Thoracic aorta (tissue), 2 donors: ENCODE measurements at regions not wholly inside any gene's neighbourhood (a gene's known extent, or its start where the extent isn't known, plus 50 kb on each side); places are given as distances from the start of the nearest gene placed in this dataset.

Experiments
- ATAC-seq: fragments of 150-250 bp; one replicate; pipeline ENCODE4 v1.8.0; 2017; ENCODE audit warnings: low read depth; ENCODE audit not compliant: insufficient number of reproducible peaks, low FRiP score
- DNase-seq: peaks from one replicate; pipeline ENCODE4 v3.0.0-alpha.2; 2020; ENCODE audit warnings: low spot score
- H3K27ac ChIP-seq, 2 donors: fragments of 200-600 bp; sonication (generic); 1 replicate in 1 of 2; 2 replicates in 1 of 2; pipeline ENCODE4 v1.5.1; 2016; ENCODE audit warnings: mild to moderate bottlenecking in 2 of 2, moderate library complexity in 2 of 2
- H3K27me3 ChIP-seq: fragments of 200-600 bp; sonication (generic); replicated peaks from 2 replicates; pipeline ENCODE4 v1.6.0; 2016; ENCODE audit warnings: mild to moderate bottlenecking; ENCODE audit not compliant: insufficient read depth
- H3K36me3 ChIP-seq: fragments of 200-600 bp; sonication (generic); one replicate; pipeline ENCODE4 v1.5.1; 2016
- H3K4me1 ChIP-seq, 2 donors: fragments of 200-600 bp; sonication (generic); 1 replicate in 1 of 2; 2 replicates in 1 of 2; pipeline versions ENCODE4 v1.5.1 to v1.6.0; 2016; ENCODE audit warnings: low read depth in 2 of 2, mild to moderate bottlenecking in 1 of 2; ENCODE audit not compliant: control insufficient read depth in 1 of 2
- H3K4me3 ChIP-seq: fragments of 200-600 bp; sonication (generic); 2 replicates; pipeline ENCODE4 v1.5.1; 2016; ENCODE audit warnings: mild to moderate bottlenecking
- H3K9me3 ChIP-seq: fragments of 200-600 bp; sonication (generic); 2 replicates; pipeline ENCODE4 v1.5.1; 2016
- CTCF ChIP-seq: fragments of 200-600 bp; sonication (generic); IDR thresholded peaks from one replicate; pipeline ENCODE4 v1.5.1; 2019; ENCODE audit warnings: antibody characterized with exemption

- Histone ChIP-seq H3K4me1 (no peaks in the 10 kb centered on the region), H3K27me3 (no peaks in the 10 kb centered on the region), H3K9me3 (no peaks in the 10 kb centered on the region), H3K4me3 (no peak overlapping the region), H3K27ac (no peak overlapping the region), H3K36me3 (no peaks in the 10 kb centered on the region)
- no peak for DNase-seq
- ATAC-seq = no peak
- TF ChIP-seq CTCF = no peak
These were observed 354.5 kb upstream of the SLC35B3 start for GRCh38 chr6:8789878-8790277.

GRCh38 chr6:8785223-8785622 is 349.9 kb upstream of the SLC35B3 start:
- Histone ChIP-seq H3K4me3 (no peak overlapping the region), H3K4me1 (no peaks in the 10 kb centered on the region), H3K9me3 (no peaks in the 10 kb centered on the region), H3K36me3 (no peaks in the 10 kb centered on the region), H3K27ac (no peak overlapping the region), H3K27me3 (no peaks in the 10 kb centered on the region)
- TF ChIP-seq CTCF = no peak
- DNase-seq (no peak), ATAC-seq (no peak)

- no peak for ATAC-seq
- Histone ChIP-seq H3K27ac (no peak overlapping the region), H3K4me1 (no peaks in the 10 kb centered on the region), H3K36me3 (no peaks in the 10 kb centered on the region), H3K9me3 (no peaks in the 10 kb centered on the region), H3K27me3 (no peaks in the 10 kb centered on the region), H3K4me3 (no peak overlapping the region)
- no peak for TF ChIP-seq CTCF
- no peak for DNase-seq
These were observed 347.8 kb upstream of the SLC35B3 start for GRCh38 chr6:8783191-8783590.

GRCh38 chr6:8780653-8781052 is 345.3 kb upstream of the SLC35B3 start:
- ATAC-seq = no peak
- DNase-seq = no peak
- TF ChIP-seq CTCF = no peak
- Histone ChIP-seq H3K27ac (no peak overlapping the region), H3K9me3 (no peaks in the 10 kb centered on the region), H3K27me3 (no peaks in the 10 kb centered on the region), H3K4me1 (no peaks in the 10 kb centered on the region), H3K4me3 (no peak overlapping the region), H3K36me3 (no peaks in the 10 kb centered on the region)

- H3K4me1 ChIP-seq = no peaks in the 10 kb centered on the region
- ATAC-seq = no peak
- no peaks in the 10 kb centered on the region for H3K36me3 ChIP-seq
- H3K9me3 ChIP-seq = no peaks in the 10 kb centered on the region
- TF ChIP-seq CTCF = no peak
- no peaks in the 10 kb centered on the region for H3K27me3 ChIP-seq
- H3K4me3 ChIP-seq = no peak overlapping the region
- no peak for DNase-seq
- H3K27ac ChIP-seq = no peak overlapping the region
These were observed 329.4 kb upstream of the SLC35B3 start for GRCh38 chr6:8764733-8765132.
